K562 (cell line): ENCODE measurements at regions not wholly inside any gene's neighbourhood (a gene's known extent, or its start where the extent isn't known, plus 50 kb on each side); places are given as distances from the start of the nearest gene placed in this dataset.

Source experiments
- GABPA ChIP-seq: fragments of 200-800 bp; sonication (Bioruptor generic); conservative IDR thresholded peaks from 2 replicates; pipeline ENCODE4 v1.6.1; 2016; ENCODE audit warnings: low read depth, missing genetic modification characterization, missing compliant biosample characterization
- SNRNP70 ChIP-seq: fragments of 200-400 bp; formaldehyde crosslinking; optimal IDR thresholded peaks from 2 replicates; pipeline ENCODE3; 2017; ENCODE audit warnings: low read depth, low read length
- STAT6 ChIP-seq: sonication (generic); formaldehyde crosslinking; IDR thresholded peaks from 2 replicates; pipeline ENCODE4 v1.8.1; 2023; ENCODE audit warnings: mild to moderate bottlenecking, missing genetic modification reagents
- ZHX1 ChIP-seq: fragments of 150-350 bp; conservative IDR thresholded peaks from 2 replicates; pipeline ENCODE4 v1.6.1; 2014; ENCODE audit warnings: low read length
- ZNF24 ChIP-seq: fragments of 450-650 bp; IDR thresholded peaks from 2 replicates; pipeline ENCODE4 v1.6.1; 2016
- ZSCAN32 ChIP-seq: fragments of 450-650 bp; formaldehyde crosslinking; IDR thresholded peaks from 2 replicates; pipeline ENCODE4 v1.4.0; 2020; ENCODE audit warnings: mild to moderate bottlenecking, moderate library complexity
- TF ChIP-seq, protein P1 (sequence below): fragments of 250-450 bp; sonication (Bioruptor Pico); IDR thresholded peaks from 2 replicates; pipeline ENCODE4 v1.8.0; 2022; ENCODE audit warnings: moderate library complexity, mild to moderate bottlenecking, inconsistent platforms
- TF ChIP-seq, protein P2 (sequence below), 2 experiments: fragments of 450-650 bp; IDR thresholded peaks; 2 replicates each; pipeline ENCODE4 v1.6.1; 2016; ENCODE audit warnings: mild to moderate bottlenecking in 2 of 2, borderline replicate concordance in 1 of 2, low read depth in 1 of 2, moderate library complexity in 1 of 2
- TF ChIP-seq, protein P3 (sequence below): fragments of 450-650 bp; IDR thresholded peaks from 2 replicates; pipeline ENCODE4 v1.6.1; 2017; ENCODE audit warnings: antibody characterized with exemption, mild to moderate bottlenecking

DNA sequence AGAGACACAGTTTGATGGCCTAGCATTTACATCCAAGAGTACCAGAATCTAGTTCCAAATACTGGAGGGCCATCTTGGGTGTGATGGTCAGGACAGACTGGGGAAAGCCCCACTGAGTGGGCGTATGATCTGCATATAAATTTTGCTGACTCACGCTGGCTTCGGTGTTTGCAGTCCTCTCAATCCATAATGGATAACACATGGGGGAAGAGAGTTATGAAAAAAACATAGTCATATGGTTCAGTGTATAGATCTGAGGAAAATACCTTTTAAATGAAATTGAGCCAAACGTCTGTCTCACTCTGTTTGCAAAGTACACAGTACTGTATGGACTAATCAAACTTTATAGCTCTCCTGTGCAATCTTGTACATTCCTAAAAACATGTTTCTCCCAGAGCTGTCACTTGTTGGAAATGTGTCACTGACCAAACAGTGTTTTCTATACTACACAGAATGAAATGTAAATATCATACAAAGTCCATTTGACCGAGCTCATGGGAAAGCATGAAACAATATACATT is 125.3 kb upstream of the THBS1 start (continued):
- TF ChIP-seq GABPA (tag) (no peak), ZSCAN32 (CRISPR knock-in tag) (no peak), ZHX1 (no peak), STAT6 (CRISPR knock-in tag) (no peak), SNRNP70 (no peak), ZNF24 (no peak)
- TF ChIP-seq, protein P1, sequence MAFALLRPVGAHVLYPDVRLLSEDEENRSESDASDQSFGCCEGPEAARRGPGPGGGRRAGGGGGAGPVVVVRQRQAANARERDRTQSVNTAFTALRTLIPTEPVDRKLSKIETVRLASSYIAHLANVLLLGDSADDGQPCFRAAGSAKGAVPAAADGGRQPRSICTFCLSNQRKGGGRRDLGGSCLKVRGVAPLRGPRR (CRISPR knock-in tag): no peak
- TF ChIP-seq, protein P2, sequence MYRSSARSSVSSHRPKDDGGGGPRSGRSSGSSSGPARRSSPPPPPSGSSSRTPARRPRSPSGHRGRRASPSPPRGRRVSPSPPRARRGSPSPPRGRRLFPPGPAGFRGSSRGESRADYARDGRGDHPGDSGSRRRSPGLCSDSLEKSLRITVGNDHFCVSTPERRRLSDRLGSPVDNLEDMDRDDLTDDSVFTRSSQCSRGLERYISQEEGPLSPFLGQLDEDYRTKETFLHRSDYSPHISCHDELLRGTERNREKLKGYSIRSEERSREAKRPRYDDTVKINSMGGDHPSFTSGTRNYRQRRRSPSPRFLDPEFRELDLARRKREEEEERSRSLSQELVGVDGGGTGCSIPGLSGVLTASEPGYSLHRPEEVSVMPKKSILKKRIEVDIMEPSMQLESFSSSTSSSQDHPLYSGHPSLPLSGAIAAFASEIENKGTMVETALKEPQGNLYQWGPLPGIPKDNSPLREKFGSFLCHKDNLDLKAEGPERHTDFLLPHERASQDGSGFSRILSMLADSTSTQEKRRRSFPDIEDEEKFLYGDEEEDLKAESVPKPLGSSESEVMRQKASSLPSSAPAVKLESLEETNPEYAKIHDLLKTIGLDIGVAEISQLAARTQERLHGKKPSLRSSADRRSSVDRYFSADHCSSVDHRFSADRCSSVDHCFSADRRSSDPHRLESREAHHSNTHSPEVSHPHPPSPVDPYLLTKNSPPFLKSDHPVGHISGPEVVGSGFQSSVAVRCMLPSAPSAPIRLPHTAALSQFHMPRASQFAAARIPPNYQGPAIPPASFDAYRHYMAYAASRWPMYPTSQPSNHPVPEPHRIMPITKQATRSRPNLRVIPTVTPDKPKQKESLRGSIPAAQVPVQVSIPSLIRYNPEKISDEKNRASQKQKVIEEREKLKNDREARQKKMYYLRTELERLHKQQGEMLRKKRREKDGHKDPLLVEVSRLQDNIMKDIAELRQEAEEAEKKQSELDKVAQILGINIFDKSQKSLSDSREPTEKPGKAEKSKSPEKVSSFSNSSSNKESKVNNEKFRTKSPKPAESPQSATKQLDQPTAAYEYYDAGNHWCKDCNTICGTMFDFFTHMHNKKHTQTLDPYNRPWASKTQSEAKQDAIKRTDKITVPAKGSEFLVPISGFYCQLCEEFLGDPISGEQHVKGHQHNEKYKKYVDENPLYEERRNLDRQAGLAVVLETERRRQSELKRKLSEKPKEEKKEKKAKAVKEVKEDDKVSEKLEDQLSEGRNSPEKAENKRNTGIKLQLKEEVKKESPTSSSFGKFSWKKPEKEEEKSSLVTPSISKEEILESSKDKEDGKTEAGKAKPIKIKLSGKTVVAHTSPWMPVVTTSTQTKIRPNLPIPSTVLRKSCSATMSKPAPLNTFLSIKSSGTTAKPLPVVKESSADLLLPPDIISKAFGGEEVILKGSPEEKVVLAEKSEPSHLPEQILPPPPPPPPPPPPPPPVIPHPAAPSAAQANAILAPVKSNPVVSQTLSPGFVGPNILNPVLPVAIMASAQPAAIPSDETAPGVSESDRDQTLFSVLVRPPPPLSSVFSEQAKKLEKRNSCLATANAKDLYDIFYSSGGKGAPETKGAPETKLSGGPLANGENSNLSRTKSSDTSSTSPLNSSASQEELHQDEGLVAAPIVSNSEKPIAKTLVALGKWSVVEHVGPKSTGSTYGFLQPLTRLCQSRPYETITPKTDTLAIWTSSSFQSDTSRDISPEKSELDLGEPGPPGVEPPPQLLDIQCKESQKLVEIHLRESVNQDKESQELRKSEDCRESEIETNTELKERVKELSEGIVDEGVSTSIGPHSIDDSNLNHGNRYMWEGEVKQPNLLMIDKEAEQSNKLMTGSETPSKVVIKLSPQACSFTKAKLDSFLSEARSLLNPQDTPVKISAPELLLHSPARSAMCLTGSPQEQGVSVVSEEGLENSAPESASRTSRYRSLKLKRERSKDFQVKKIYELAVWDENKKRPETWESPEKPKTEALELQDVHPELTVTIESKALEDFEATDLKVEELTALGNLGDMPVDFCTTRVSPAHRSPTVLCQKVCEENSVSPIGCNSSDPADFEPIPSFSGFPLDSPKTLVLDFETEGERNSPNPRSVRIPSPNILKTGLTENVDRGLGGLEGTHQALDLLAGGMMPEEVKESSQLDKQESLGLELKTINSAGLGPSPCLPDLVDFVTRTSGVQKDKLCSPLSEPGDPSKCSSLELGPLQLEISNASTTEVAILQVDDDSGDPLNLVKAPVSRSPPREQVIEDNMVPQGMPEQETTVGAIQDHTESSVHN (IDR thresholded peaks at IDR 0.05; ENCODE audit: borderline replicate concordance in 1 of 2, low read depth in 1 of 2): no peak
- TF ChIP-seq, protein P3, sequence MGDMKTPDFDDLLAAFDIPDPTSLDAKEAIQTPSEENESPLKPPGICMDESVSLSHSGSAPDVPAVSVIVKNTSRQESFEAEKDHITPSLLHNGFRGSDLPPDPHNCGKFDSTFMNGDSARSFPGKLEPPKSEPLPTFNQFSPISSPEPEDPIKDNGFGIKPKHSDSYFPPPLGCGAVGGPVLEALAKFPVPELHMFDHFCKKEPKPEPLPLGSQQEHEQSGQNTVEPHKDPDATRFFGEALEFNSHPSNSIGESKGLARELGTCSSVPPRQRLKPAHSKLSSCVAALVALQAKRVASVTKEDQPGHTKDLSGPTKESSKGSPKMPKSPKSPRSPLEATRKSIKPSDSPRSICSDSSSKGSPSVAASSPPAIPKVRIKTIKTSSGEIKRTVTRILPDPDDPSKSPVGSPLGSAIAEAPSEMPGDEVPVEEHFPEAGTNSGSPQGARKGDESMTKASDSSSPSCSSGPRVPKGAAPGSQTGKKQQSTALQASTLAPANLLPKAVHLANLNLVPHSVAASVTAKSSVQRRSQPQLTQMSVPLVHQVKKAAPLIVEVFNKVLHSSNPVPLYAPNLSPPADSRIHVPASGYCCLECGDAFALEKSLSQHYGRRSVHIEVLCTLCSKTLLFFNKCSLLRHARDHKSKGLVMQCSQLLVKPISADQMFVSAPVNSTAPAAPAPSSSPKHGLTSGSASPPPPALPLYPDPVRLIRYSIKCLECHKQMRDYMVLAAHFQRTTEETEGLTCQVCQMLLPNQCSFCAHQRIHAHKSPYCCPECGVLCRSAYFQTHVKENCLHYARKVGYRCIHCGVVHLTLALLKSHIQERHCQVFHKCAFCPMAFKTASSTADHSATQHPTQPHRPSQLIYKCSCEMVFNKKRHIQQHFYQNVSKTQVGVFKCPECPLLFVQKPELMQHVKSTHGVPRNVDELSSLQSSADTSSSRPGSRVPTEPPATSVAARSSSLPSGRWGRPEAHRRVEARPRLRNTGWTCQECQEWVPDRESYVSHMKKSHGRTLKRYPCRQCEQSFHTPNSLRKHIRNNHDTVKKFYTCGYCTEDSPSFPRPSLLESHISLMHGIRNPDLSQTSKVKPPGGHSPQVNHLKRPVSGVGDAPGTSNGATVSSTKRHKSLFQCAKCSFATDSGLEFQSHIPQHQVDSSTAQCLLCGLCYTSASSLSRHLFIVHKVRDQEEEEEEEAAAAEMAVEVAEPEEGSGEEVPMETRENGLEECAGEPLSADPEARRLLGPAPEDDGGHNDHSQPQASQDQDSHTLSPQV: 0 out of 2 replicates have a peak, but pooled peaks have one; percentile 24
